ENCODE measurements at regions not wholly inside any gene's neighbourhood (a gene's known extent, or its start where the extent isn't known, plus 50 kb on each side); places are given as distances from the start of the nearest gene placed in this dataset.

DNA sequence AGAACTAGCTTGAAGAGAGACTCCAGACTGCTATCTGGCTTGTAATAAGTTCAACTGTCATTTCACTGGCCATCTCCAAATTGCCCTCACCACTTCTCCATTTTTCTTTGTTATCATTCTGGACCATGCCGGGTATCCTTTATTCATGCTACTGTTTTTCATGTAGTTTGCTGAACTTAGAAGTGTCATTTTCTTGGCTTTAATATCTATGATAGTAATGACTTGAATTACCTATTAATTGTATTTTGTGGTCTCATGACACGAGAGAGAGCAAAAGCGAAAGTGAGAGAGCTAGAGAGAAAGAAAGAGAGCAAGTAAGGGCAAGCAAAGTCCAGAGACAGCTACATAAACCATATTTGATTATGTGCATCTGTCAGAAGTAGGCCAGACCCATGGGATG lies 184.9 kb upstream of the ATP1B1 start:
- DNase-seq, result no peak

DNA sequence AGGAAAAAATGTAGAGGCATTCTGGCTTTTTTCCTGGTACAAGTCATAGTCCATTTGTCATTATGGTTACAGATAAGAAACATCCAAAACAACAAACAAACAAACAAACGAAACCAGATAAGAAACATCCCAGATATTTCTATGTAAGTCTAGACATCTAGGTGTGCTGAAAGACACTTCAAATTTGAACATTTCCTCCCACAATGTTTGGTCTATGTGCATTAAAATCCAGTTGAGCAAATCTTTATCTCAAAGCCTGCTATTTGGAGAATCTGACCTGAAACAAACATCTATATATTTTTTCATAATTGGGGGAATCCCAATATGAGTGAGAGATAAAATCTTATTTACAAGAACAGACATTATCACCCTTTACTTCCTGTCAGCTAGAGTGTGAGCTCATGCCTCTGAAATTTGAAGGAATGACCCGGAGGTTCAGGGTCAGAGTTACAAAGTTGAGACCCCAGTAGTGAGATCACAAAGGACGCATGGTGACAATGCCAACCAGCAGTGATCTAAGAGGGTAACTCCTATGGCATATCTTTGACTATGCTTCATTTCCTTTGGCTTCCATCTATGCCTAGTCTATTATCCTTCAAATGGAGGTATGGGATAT lies 182.9 kb upstream of the ATP1B1 start:
- DNase-seq, result no peak

- DNase-seq, result no peak
These were observed 181.5 kb upstream of the ATP1B1 start for GRCh38 chr1:168924976-168925375.

DNA sequence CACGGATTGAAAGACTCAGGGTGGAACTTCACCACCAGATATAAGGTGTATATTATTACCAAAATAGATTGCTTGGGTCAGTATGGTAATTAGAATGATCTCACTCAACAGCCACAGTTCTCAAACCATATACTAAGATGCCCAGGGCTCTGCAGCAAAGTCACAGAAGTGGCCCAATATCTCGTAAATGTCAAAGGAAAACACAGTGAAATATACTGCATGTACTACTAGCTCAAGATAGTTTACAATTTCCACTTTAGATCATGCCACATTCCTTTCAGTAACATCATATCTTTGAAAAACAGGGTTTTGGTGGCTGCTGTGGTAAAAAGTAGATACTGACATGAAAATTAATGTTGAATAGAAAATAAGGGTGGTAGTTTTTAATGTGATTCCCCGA lies 180.3 kb upstream of the ATP1B1 start:
- no peak for DNase-seq

GRCh38 chr1:168932539-168932938 lies 174.0 kb upstream of the ATP1B1 start:
- DNase-seq, result no peak

- no peak for DNase-seq
These were observed 173.2 kb upstream of the ATP1B1 start for GRCh38 chr1:168933141-168933805.

GRCh38 chr1:168939110-168939946 lies 167.2 kb upstream of the ATP1B1 start:
- DNase-seq, result no peak

GRCh38 chr1:168939947-168940223 lies 166.6 kb upstream of the ATP1B1 start:
- no peak for DNase-seq

DNA sequence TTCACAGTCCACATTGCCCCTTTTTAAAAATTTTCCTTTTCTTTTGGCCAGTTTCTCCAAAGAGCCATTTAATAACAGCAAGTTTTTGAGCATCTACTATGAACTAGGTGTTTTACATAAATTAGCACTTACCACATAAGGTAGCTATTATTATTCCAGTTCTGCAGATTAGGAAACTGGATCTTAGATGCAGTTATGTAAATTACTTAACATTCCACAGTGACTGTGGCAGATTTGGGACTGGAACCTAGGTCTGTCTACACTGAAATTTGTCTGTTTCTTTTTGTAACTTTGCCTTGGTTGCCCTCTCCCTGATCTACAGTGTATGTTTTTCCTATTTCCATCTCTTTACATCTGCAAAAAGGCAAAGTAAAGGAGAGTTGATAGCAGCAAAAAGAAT lies 164.8 kb upstream of the ATP1B1 start:
- no peak for DNase-seq

- DNase-seq, result no peak
These were observed 164.3 kb upstream of the ATP1B1 start for GRCh38 chr1:168942165-168942564.

DNA sequence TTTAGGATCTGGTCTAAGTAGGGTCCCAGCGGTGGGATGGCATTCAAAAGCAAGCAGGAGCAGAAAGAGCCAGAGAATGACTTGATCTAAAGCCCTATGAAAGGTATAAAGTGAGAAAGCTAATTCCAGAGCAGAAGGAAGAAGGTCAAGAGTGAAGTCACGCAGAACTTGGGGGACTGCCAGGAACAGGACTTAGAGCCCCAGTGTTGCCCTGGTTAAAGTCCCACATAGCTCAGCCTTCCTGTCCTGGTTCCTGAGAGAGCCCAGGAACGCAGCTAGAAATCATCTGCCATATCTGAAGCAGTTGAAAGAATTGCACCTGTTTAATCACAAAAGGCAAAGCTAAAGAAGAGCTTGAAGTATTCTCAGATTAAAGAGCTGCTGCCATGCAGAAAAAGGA lies 160.6 kb upstream of the ATP1B1 start:
- no peak for DNase-seq

DNA sequence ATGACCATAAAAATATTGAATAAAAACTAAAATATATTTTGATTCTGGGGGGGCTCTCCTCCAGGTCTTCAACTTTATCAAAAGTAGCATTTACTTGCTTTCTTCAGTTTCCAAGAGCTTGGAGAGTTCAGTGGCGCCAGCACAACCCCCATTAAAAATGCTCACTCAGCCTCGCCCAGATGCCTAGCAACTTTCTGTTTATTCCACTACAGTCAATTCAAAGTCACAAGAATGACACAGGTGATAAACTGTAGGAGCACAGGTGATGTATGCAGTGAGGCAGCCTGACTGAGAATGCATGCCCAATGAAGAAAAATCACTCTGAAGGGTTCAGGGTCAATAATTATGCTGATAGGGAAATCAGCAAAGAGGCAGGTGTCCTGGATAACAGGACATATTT lies 159.4 kb upstream of the ATP1B1 start:
- no peak for DNase-seq

- DNase-seq, result no peak
These were observed 156.8 kb upstream of the ATP1B1 start for GRCh38 chr1:168949672-168950071.

GRCh38 chr1:168957818-168958217 lies 148.7 kb upstream of the ATP1B1 start:
- DNase-seq, result no peak

GRCh38 chr1:168958562-168959289 lies 147.8 kb upstream of the ATP1B1 start:
- DNase-seq, result no peak

- no peak for DNase-seq
These were observed 147.1 kb upstream of the ATP1B1 start for GRCh38 chr1:168959382-168959781.

DNA sequence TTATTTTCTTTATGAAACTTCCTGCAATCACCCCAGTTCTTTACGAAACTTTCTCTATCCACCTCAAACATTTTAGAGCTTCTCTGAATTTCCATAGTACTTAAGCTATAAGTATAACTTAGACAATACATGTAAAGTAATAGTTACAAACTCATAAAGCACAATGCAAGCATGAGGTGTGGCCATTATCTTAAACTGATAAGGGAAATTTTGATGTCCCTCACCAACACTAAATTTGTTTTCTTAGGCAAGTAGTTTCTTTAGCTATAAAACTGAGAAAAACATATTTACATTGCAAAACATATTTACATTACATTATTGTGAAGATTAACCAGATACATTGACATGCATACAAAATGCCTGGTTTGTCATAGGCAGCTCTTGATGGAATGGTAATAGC lies 146.4 kb upstream of the ATP1B1 start:
- no peak for DNase-seq

GRCh38 chr1:168960595-168960994 lies 145.9 kb upstream of the ATP1B1 start:
- no peak for DNase-seq

DNA sequence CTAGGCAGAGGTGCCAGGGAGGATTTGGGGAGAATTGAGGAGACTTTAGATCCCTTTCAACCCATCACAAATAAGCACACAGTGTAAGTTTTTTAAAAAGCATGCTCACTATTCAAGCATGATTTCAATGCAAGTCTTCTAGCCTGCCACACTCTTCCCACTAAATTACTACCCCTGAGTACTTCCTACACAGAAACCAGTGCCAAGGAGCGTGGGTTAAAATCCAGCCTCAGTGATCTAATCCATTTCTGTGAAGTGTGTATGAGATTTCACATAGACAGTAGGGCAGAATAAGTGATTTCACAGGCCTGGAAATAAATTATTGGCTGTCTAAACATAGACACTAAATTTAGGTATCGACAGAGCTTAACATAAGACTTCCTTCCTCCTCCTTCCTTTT lies 142.9 kb upstream of the ATP1B1 start:
- DNase-seq, result no peak

DNA sequence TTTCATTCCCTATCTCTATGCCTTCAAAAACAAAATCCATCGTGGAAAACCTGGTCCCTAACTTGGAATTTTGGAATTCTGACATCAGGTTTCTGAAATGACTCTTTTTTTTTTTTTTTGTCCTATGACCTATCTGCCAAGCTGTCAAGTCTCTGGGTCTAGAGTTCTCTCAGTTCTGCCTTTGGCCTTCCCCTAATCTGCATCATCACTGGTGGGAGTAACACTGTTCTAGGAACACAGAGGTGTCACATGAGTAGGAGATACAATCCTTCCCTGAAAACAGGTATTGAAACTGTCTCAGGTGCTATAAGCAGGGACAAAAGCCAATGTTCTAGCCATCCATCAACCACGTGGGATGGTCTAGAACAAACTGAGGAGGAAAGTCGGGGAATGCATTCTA lies 142.0 kb upstream of the ATP1B1 start:
- no peak for DNase-seq

DNA sequence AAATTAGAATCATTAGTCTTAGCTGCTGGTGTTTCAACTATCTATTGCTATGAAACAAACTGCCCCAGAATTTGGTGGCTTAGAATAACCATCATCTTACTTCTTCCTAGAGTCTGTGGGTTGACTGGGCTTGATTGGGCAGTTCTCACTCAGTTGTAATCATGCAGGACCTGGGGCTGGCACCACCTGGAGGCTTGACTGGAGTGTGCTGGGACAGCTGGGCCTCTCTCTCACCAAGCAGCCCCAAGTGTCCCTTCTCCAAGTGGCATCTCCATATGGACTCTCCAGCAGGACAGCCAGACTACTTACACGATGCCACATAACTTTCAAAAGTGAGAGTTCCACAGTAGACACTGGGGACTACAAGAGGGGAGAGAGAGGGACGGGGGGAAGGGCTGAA lies 140.3 kb upstream of the ATP1B1 start:
- DNase-seq, result no peak

DNA sequence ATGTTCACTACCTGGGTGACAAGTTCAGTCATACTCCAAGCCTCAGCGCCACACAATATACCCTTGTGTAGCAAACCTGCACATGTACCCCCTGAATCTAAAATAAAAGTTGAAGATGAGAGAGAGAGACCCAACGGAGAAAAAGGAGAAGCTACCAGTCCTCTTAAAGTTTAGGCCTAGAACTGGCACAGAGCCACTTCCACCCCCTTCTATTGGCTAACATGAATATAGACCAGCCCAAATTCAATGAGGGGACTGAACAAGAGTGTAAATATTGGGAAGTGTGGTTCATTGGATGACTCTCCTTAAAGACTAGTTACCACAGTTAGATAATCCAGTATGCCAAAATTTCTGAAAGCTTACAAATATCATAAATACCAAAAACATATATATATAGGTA lies 139.9 kb upstream of the ATP1B1 start:
- no peak for DNase-seq

GRCh38 chr1:168970926-168971659 lies 135.4 kb upstream of the ATP1B1 start:
- no peak for DNase-seq
